ENCODE measurements at regions not wholly inside any gene's neighbourhood (a gene's known extent, or its start where the extent isn't known, plus 50 kb on each side); places are given as distances from the start of the nearest gene placed in this dataset.

DNA sequence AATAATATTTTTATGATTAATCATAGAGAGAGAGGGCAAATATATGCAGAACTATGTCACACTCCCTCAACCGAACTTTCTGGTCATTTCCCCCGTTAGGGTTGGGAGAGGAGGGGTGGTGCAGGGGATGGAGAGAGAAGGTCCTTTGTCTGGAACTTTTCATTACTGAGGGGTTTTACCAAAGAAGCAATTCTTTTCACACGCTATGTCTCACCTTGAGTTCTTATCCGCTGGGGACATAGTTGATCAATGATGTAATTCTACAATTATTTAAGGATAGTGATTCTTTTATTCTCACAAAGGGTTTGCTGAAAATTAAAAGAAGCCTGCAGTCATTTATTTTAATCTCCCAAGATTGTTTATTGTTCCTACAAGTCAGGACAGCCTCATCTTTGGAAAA, 98.3 kb upstream of the RUNX1 start:
- Histone ChIP-seq H3K36me3 (ENCODE audit: control insufficient read depth, insufficient read depth, low read length) (no peaks in the 10 kb centered on the region), H3K9ac (ENCODE audit: low read depth, low read length) (no peak overlapping the region), H3K4me1 (ENCODE audit: control insufficient read depth, insufficient read depth, low read length) (no peaks in the 10 kb centered on the region; the same call in 1 of the 2 replicates), H3K27ac (ENCODE audit: low read depth, low read length) (no peak overlapping the region), H3K9me3 (ENCODE audit: control insufficient read depth, insufficient read depth, low read length) (no peaks in the 10 kb centered on the region), H3K27me3 (ENCODE audit: control insufficient read depth, insufficient read depth, low read length) (no peaks in the 10 kb centered on the region), H3K4me3 (ENCODE audit: low read depth, low read length) (no peak overlapping the region)

DNA sequence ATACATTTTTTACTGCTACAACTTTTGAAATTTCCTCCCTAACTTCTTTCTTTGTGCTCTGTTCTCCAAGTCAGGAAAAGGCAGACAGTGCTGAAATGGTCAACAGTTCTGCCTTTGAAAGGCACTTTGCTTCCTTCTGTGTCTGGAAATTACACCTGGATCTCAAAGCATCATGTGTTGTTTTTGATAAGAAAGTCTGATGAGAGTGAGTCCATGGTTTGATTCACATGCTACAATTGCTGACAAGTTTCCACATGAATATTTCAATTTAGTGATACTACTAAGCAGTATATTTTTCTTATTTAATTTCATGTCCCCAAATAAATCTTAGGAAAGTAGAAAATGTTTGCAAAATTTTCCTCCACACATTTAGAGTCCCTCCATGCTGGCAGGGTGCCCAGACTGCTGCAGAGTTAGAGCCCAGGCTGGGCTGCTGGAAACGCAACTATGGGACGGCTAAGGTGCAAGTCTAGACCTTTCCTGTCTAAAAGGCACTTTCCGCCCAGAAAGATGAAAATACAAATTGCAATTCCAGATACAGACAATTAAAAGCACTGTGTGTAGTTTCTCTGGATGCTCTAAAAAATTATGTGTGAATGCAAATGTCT, 96.6 kb upstream of the RUNX1 start:
- H3K9me3 ChIP-seq (ENCODE audit: control insufficient read depth, insufficient read depth, low read length) = no peaks in the 10 kb centered on the region
- no peak overlapping the region for H3K4me3 ChIP-seq (ENCODE audit: low read depth, low read length)
- no peak overlapping the region for H3K27ac ChIP-seq (ENCODE audit: low read depth, low read length)
- H3K27me3 ChIP-seq (ENCODE audit: control insufficient read depth, insufficient read depth, low read length) = no peaks in the 10 kb centered on the region
- no peak overlapping the region for H3K9ac ChIP-seq (ENCODE audit: low read depth, low read length)
- no peaks in the 10 kb centered on the region; the same call in 1 of the 2 replicates for H3K4me1 ChIP-seq (ENCODE audit: control insufficient read depth, insufficient read depth, low read length)
- no peaks in the 10 kb centered on the region for H3K36me3 ChIP-seq (ENCODE audit: control insufficient read depth, insufficient read depth, low read length)

DNA sequence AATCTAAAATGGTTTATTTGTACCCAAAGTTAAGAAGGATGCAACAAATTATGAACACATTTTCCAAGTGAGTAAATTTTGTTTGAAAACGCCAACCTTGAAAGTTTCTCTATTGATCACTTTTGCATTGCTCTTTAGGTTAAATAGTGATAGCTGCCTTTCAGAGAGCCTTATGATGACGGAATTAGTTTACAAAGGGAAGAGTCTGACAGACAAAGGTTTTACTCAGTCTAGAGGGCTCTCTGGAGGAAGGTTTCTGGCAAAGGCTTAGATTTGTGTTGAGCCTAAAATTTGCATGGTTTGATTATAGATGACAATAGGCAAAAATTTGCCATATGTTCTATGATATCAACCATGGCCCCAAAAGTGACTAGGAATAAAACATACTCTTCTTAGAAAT, 95.9 kb upstream of the RUNX1 start:
- no peak overlapping the region for H3K9ac ChIP-seq (ENCODE audit: low read depth, low read length)
- no peaks in the 10 kb centered on the region for H3K27me3 ChIP-seq (ENCODE audit: control insufficient read depth, insufficient read depth, low read length)
- H3K36me3 ChIP-seq (ENCODE audit: control insufficient read depth, insufficient read depth, low read length) = no peaks in the 10 kb centered on the region
- H3K27ac ChIP-seq (ENCODE audit: low read depth, low read length) = no peak overlapping the region
- no peaks in the 10 kb centered on the region for H3K9me3 ChIP-seq (ENCODE audit: control insufficient read depth, insufficient read depth, low read length)
- H3K4me1 ChIP-seq (ENCODE audit: control insufficient read depth, insufficient read depth, low read length) = no peaks in the 10 kb centered on the region; the same call in 1 of the 2 replicates
- H3K4me3 ChIP-seq (ENCODE audit: low read depth, low read length) = no peak overlapping the region

- H3K9ac ChIP-seq (ENCODE audit: low read depth, low read length) = no peak overlapping the region
- no peaks in the 10 kb centered on the region for H3K9me3 ChIP-seq (ENCODE audit: control insufficient read depth, insufficient read depth, low read length)
- H3K36me3 ChIP-seq (ENCODE audit: control insufficient read depth, insufficient read depth, low read length) = no peaks in the 10 kb centered on the region
- no peak overlapping the region for H3K27ac ChIP-seq (ENCODE audit: low read depth, low read length)
- no peaks in the 10 kb centered on the region for H3K27me3 ChIP-seq (ENCODE audit: control insufficient read depth, insufficient read depth, low read length)
- H3K4me3 ChIP-seq (ENCODE audit: low read depth, low read length) = no peak overlapping the region
- no peaks in the 10 kb centered on the region for H3K4me1 ChIP-seq (ENCODE audit: control insufficient read depth, insufficient read depth, low read length)
Measured at GRCh38 chr21:35142036-35142815, 93.1 kb upstream of the RUNX1 start.

GRCh38 chr21:35139382-35139715, 90.2 kb upstream of the RUNX1 start:
- no peaks in the 10 kb centered on the region for H3K27me3 ChIP-seq (ENCODE audit: control insufficient read depth, insufficient read depth, low read length)
- no peaks in the 10 kb centered on the region for H3K36me3 ChIP-seq (ENCODE audit: control insufficient read depth, insufficient read depth, low read length)
- no peaks in the 10 kb centered on the region for H3K9me3 ChIP-seq (ENCODE audit: control insufficient read depth, insufficient read depth, low read length)
- H3K27ac ChIP-seq (ENCODE audit: low read depth, low read length) = no peak overlapping the region
- no peak overlapping the region for H3K4me3 ChIP-seq (ENCODE audit: low read depth, low read length)
- H3K4me1 ChIP-seq (ENCODE audit: control insufficient read depth, insufficient read depth, low read length) = peaks cover 4% of the 10 kb centered on the region; the same call in 1 of the 2 replicates
- no peak overlapping the region for H3K9ac ChIP-seq (ENCODE audit: low read depth, low read length)

DNA sequence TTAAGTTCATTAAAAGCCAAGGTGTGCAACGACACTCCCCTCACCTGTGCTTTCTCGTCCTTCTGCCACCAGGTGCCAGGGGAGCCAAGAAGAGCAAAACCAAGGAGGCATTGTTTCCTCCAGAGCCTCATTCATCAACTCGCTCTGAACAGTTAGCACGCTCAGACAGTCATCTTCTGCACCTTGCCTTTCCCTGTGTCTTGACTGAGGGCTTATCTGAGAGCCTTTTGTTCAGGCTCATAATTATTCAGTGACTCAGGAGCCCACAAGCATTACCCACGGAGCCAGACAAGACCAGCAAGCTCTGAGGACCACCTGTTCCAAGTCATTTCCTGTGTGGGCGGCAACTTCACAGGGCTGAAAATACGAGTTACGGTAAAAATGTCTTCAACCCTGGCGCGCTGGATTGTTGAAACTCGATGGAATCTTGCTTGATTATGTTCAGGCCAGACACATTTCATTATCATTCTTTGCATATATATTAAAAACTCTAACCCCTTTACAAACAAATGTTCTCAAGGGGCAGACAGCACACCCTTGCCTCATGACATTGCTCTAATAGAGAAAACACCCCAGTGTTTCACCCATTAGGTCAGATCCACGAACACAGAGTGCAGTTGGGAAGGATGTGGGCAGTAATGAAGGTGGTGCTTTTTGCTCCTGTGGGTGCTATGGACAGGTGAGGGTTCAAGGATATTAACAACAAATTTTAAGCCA, 89.7 kb upstream of the RUNX1 start:
- Histone ChIP-seq H3K36me3 (ENCODE audit: control insufficient read depth, insufficient read depth, low read length) (no peaks in the 10 kb centered on the region), H3K27ac (ENCODE audit: low read depth, low read length) (no peak overlapping the region)

DNA sequence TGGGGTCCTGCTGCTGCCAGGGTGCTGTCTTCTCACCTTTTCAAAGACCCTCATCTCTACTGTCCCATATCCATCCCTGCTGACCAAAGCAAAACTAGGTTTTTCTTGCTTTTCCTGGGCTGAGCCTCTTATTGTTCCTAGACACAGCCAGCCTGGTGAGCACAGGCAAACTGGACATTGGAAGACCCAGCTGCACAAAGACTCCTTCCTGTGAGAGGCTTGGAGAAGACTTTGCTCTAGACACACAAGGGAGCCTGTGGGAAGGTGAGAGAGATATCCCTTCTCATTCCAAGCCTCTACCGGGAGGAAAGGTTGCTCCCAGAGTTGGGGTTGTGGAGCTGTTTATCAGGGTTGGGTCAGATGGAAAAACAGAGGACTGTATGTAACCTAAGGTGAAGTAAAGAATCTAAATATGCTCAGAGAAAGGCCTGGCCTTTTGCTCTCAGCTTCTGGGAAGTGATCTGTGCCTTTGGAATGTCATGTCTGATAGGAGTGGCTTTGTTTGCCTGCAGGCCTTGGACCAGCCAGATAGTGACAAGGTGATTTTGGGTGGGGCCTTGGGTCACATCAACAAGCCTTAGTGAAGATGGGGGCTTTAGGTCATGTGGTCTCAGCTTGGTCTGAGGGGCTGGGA, 87.6 kb upstream of the RUNX1 start:
- H3K4me1 ChIP-seq (ENCODE audit: control insufficient read depth, insufficient read depth, low read length) = peaks cover 4% of the 10 kb centered on the region; the same call in 1 of the 2 replicates

More for the DNA sequence above, 89.7 kb upstream of the RUNX1 start:
- no peak overlapping the region for H3K9ac ChIP-seq (ENCODE audit: low read depth, low read length)
- no peaks in the 10 kb centered on the region for H3K9me3 ChIP-seq (ENCODE audit: control insufficient read depth, insufficient read depth, low read length)
- no peak overlapping the region for H3K4me3 ChIP-seq (ENCODE audit: low read depth, low read length)
- peaks cover 4% of the 10 kb centered on the region; the same call in 1 of the 2 replicates for H3K4me1 ChIP-seq (ENCODE audit: control insufficient read depth, insufficient read depth, low read length)
- no peaks in the 10 kb centered on the region for H3K27me3 ChIP-seq (ENCODE audit: control insufficient read depth, insufficient read depth, low read length)

GRCh38 chr21:35136106-35136505, 87.0 kb upstream of the RUNX1 start:
- Histone ChIP-seq H3K4me3 (ENCODE audit: low read depth, low read length) (no peak overlapping the region), H3K27ac (ENCODE audit: low read depth, low read length) (no peak overlapping the region), H3K9me3 (ENCODE audit: control insufficient read depth, insufficient read depth, low read length) (no peaks in the 10 kb centered on the region), H3K27me3 (ENCODE audit: control insufficient read depth, insufficient read depth, low read length) (no peaks in the 10 kb centered on the region), H3K4me1 (ENCODE audit: control insufficient read depth, insufficient read depth, low read length) (peaks cover 4% of the 10 kb centered on the region; the same call in 1 of the 2 replicates), H3K36me3 (ENCODE audit: control insufficient read depth, insufficient read depth, low read length) (no peaks in the 10 kb centered on the region), H3K9ac (ENCODE audit: low read depth, low read length) (no peak overlapping the region)

More for the DNA sequence above, 87.6 kb upstream of the RUNX1 start:
- no peak overlapping the region for H3K9ac ChIP-seq (ENCODE audit: low read depth, low read length)
- H3K9me3 ChIP-seq (ENCODE audit: control insufficient read depth, insufficient read depth, low read length) = no peaks in the 10 kb centered on the region
- H3K36me3 ChIP-seq (ENCODE audit: control insufficient read depth, insufficient read depth, low read length) = no peaks in the 10 kb centered on the region
- no peaks in the 10 kb centered on the region for H3K27me3 ChIP-seq (ENCODE audit: control insufficient read depth, insufficient read depth, low read length)
- no peak overlapping the region for H3K4me3 ChIP-seq (ENCODE audit: low read depth, low read length)
- H3K27ac ChIP-seq (ENCODE audit: low read depth, low read length) = peak overlapping the region; percentile 30

DNA sequence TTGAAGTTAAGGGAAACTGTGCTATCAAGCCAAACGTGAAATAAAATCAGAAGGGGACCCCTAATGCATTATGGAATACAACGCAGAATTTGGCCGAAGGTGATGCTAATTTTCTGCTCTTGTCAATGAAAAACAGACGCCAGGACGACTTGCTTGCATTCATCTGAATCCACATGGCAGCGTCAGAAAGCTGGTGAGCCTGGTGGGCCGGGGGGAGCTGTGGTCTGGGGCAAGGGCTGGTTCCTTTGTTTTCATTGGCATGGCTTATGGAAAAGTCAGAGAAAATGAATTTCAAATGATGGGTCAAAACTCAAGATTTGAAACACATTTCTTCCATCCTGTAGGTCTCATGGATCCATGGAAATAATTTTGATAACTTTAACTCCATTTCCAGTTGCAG, 86.4 kb upstream of the RUNX1 start:
- H3K4me3 ChIP-seq (ENCODE audit: low read depth, low read length) = no peak overlapping the region
- no peak overlapping the region for H3K27ac ChIP-seq (ENCODE audit: low read depth, low read length)
- H3K9ac ChIP-seq (ENCODE audit: low read depth, low read length) = no peak overlapping the region
- H3K27me3 ChIP-seq (ENCODE audit: control insufficient read depth, insufficient read depth, low read length) = no peaks in the 10 kb centered on the region
- no peaks in the 10 kb centered on the region for H3K36me3 ChIP-seq (ENCODE audit: control insufficient read depth, insufficient read depth, low read length)
- H3K9me3 ChIP-seq (ENCODE audit: control insufficient read depth, insufficient read depth, low read length) = no peaks in the 10 kb centered on the region
- peaks cover 4% of the 10 kb centered on the region; the same call in 1 of the 2 replicates for H3K4me1 ChIP-seq (ENCODE audit: control insufficient read depth, insufficient read depth, low read length)

DNA sequence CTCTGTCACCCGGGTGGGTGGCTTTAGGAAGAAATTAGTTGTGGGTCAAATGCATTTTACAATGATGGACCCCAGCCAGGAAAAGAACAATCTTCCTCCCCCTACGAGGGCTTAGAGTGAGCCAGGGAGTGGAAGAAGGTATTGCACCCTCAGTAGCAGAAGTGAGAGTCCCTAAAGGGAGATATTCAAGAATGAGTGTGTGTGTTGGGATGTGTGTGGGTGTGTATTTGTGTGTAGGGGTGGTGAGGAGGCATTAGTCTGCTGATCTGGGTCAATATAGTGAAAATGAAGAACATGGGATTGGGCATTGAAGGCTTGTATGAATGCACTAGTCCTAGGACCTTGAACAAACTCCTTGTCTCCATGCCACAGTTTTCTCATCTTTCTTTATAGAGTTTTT, 85.2 kb upstream of the RUNX1 start:
- Histone ChIP-seq H3K4me1 (ENCODE audit: control insufficient read depth, insufficient read depth, low read length) (peaks cover 4% of the 10 kb centered on the region; the same call in 1 of the 2 replicates), H3K9ac (ENCODE audit: low read depth, low read length) (no peak overlapping the region), H3K27me3 (ENCODE audit: control insufficient read depth, insufficient read depth, low read length) (no peaks in the 10 kb centered on the region), H3K27ac (ENCODE audit: low read depth, low read length) (no peak overlapping the region), H3K36me3 (ENCODE audit: control insufficient read depth, insufficient read depth, low read length) (no peaks in the 10 kb centered on the region), H3K4me3 (ENCODE audit: low read depth, low read length) (no peak overlapping the region), H3K9me3 (ENCODE audit: control insufficient read depth, insufficient read depth, low read length) (no peaks in the 10 kb centered on the region)

Measured in HUES48 (cell line).